HUDEP-2 (cell line): ENCODE measurements at regions not wholly inside any gene's neighbourhood (a gene's known extent, or its start where the extent isn't known, plus 50 kb on each side); places are given as distances from the start of the nearest gene placed in this dataset.

ENCODE experiments used
- DNase-seq, 76 experiments: peaks; one replicate each; lab custom pipeline; 2025; ENCODE audit not compliant: unreplicated experiment in 76 of 76; lab: John Stamatoyannopoulos, UW

- no peak for DNase-seq
Measured at GRCh38 chr2:238650536-238650935, 197.3 kb upstream of the TWIST2 start.

- no peak for DNase-seq
Measured at GRCh38 chr2:238651306-238652052, 196.4 kb upstream of the TWIST2 start.

- no peak for DNase-seq
Measured at GRCh38 chr2:238652053-238652770, 195.7 kb upstream of the TWIST2 start.

GRCh38 chr2:238652771-238653157 is 195.1 kb upstream of the TWIST2 start:
- no peak for DNase-seq

- DNase-seq, result no peak
Measured at GRCh38 chr2:238653431-238654109, 194.3 kb upstream of the TWIST2 start.

GRCh38 chr2:238654479-238655197 is 193.2 kb upstream of the TWIST2 start:
- DNase-seq, result no peak

GRCh38 chr2:238655198-238655860 is 192.6 kb upstream of the TWIST2 start:
- DNase-seq, result no peak

GRCh38 chr2:238655974-238656722 is 191.7 kb upstream of the TWIST2 start:
- no peak for DNase-seq

GRCh38 chr2:238657132-238658053 is 190.5 kb upstream of the TWIST2 start:
- no peak for DNase-seq

GRCh38 chr2:238658054-238658407 is 189.9 kb upstream of the TWIST2 start:
- no peak for DNase-seq

- no peak for DNase-seq
Measured at GRCh38 chr2:238658820-238659219, 189.1 kb upstream of the TWIST2 start.

GRCh38 chr2:238659231-238659630 is 188.7 kb upstream of the TWIST2 start:
- DNase-seq, result no peak

- DNase-seq, result no peak
Measured at GRCh38 chr2:238663586-238663985, 184.3 kb upstream of the TWIST2 start.

- no peak for DNase-seq
Measured at GRCh38 chr2:238665919-238666318, 182.0 kb upstream of the TWIST2 start.

GRCh38 chr2:238666543-238666942 is 181.3 kb upstream of the TWIST2 start:
- DNase-seq, result no peak

- no peak for DNase-seq
Measured at GRCh38 chr2:238667008-238667407, 180.9 kb upstream of the TWIST2 start.

- no peak for DNase-seq
Measured at GRCh38 chr2:238667639-238668038, 180.2 kb upstream of the TWIST2 start.

- DNase-seq, result no peak
Measured at GRCh38 chr2:238668426-238668825, 179.5 kb upstream of the TWIST2 start.

GRCh38 chr2:238669046-238669445 is 178.8 kb upstream of the TWIST2 start:
- no peak for DNase-seq
